ENCODE measurements at regions not wholly inside any gene's neighbourhood (a gene's known extent, or its start where the extent isn't known, plus 50 kb on each side); places are given as distances from the start of the nearest gene placed in this dataset.

GRCh38 chr17:68657166-68657565 lies 56.0 kb upstream of the FAM20A start:
- DNase-seq = no peak

DNA sequence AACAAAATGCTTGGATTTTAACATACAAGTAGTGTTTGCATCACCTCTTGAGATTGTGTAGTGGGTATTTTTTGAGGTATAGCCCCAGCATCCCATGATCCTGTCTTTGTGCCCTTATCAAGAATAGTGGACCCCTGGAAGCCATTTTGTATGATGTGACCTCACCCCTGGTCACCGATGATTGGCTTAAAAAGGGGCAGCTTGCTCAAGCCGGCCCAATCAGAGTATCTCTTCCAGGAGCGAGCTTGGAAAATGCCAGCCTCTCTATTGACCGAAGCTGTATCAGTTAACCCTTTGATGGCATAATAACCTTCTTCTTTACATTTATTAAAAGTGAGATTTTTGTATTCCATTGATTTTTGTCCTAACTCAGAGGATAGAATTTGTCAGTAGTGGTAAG lies 55.5 kb upstream of the FAM20A start:
- DNase-seq = no peak

Measured in CD4-positive, alpha-beta T cell treated with Interleukin-21 for 1 hour (primary cell).